Activated CD4-positive, alpha-beta memory T cell treated with anti-CD3 and anti-CD28 coated beads, Interleukin-2, amount 10 ng/mL, durations not matched to agents 7 days and 5 days (primary cell): ENCODE measurements at regions not wholly inside any gene's neighbourhood (a gene's known extent, or its start where the extent isn't known, plus 50 kb on each side); places are given as distances from the start of the nearest gene placed in this dataset.
A peak's percentile ranks its signal among the peaks of the same experiment; 100 is the strongest.
"Not testable (repeated sequence)": the region's sequence is repeated elsewhere in the genome, so short reads cannot be mapped to it uniquely, and the experiment has no call there.

Experiments used
- CTCF ChIA-PET: fragments of 350-600 bp; sonication (Branson Sonifier 250); formaldehyde crosslinking; loops from one replicate; lab custom pipeline; 2021; ENCODE audit warnings: antibody characterized with exemption, inconsistent platforms; lab: Charles Lee
- POLR2A ChIA-PET: fragments of 350-600 bp; sonication (Branson Sonifier 250); formaldehyde crosslinking; loops from one replicate; lab custom pipeline; 2021; ENCODE audit warnings: antibody characterized with exemption; lab: Charles Lee
- DNase-seq: peaks from one replicate; pipeline ENCODE4 v3.0.0-alpha.2; 2020
- H3K27ac Mint-ChIP-seq: one replicate; pipeline ENCODE4 v1.8.0; 2021; ENCODE audit warnings: mild to moderate bottlenecking, mixed read lengths
- H3K27me3 Mint-ChIP-seq: one replicate; pipeline ENCODE4 v1.8.0; 2021; ENCODE audit warnings: mixed read lengths
- H3K36me3 Mint-ChIP-seq: one replicate; pipeline ENCODE4 v1.8.0; 2021; ENCODE audit warnings: low read depth, mixed read lengths
- H3K4me1 Mint-ChIP-seq: one replicate; pipeline ENCODE4 v1.8.0; 2021; ENCODE audit warnings: mixed read lengths
- H3K4me3 Mint-ChIP-seq: one replicate; pipeline ENCODE4 v1.8.0; 2021; ENCODE audit warnings: mild to moderate bottlenecking, mixed read lengths
- H3K9me3 Mint-ChIP-seq: one replicate; pipeline ENCODE4 v1.8.0; 2021; ENCODE audit warnings: mixed read lengths

DNA sequence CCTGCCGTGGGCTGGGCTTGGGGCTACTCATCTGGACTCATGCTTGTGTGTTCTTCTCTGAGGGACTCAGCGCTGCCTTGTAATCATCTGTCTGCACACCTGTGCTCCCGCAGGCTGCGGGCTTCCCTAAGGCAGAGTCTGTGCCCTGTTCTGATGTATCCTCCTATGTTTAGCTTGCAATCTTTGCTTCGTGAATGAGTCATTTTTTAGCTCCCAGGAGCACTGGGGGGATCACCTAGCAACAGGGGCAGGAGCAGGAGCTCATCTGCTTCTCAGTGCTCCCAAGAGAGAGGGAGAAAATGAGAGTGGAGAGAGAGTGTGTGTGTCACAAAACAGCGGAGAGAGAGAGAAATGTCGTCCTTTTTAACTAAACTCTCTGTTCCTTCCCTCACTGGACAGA is 202.4 kb upstream of the ZNF618 start:
- H3K27me3 Mint-ChIP-seq = peaks cover 19% of the 10 kb centered on the region
- CTCF ChIA-PET = no interaction called here
- POLR2A ChIA-PET = no interaction called here
- no peak overlapping the region for H3K27ac Mint-ChIP-seq
- H3K4me1 Mint-ChIP-seq = peaks cover 3% of the 10 kb centered on the region
- H3K4me3 Mint-ChIP-seq = no peak overlapping the region
- no peaks in the 10 kb centered on the region for H3K9me3 Mint-ChIP-seq
- H3K36me3 Mint-ChIP-seq = no peaks in the 10 kb centered on the region
- DNase-seq = no peak

DNA sequence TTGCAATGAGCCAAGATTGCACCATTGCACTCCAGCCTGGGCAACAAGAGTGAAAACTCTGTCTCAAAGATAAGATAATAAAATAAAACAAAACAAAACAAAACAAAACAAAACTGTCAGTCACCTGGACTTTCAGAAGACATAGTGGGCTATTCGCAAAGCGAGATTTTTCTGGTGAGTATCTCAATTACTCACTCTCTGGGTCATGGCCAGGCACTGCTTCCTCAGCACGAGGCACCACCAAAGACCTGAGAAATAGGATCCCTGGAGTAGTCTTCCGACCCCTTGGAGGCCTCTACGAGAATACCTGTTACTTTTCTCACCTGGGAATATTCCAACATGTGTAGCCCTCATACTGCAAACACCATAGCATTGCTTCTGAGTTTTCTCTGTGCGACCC is 201.7 kb upstream of the ZNF618 start:
- Mint-ChIP-seq H3K9me3 (no peaks in the 10 kb centered on the region), H3K27me3 (peaks cover 19% of the 10 kb centered on the region), H3K27ac (no peak overlapping the region), H3K36me3 (no peaks in the 10 kb centered on the region), H3K4me3 (no peak overlapping the region), H3K4me1 (peaks cover 3% of the 10 kb centered on the region)
- POLR2A ChIA-PET = no interaction called here
- CTCF ChIA-PET = no interaction called here
- DNase-seq = no peak

DNA sequence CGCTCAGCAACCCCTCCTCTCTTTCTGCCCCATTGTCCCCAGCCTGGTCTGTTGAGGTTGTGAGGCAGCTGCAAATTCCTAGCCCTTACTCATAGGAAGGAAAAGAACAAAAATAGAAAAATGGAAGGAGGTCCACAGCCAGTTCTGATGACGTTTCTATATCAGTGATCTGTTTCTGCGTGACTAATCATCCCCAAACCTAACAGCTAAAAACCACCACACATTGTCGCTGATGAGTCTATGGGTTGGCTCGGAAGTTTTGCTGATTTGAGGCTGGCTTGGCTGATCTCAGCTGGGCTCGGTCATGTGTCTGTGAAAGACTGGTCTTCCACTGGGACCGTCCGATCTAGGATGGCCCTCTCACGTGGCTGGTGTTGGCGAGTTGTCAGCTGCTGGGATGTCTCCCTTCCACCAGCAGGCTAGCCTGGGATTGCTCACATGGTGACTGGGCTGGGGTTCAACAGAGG is 200.6 kb upstream of the ZNF618 start:
- H3K4me3 Mint-ChIP-seq = no peak overlapping the region
- no peak for DNase-seq
- ChIA-PET CTCF (interaction anchor here (0.7 to 0.8 kb wide), 2 partner anchors 17 to 76 kb away, joined by 3 read pairs; no protein-coding TSS in a partner anchor), POLR2A (no interaction called here)
- H3K27ac Mint-ChIP-seq = no peak overlapping the region
- no peaks in the 10 kb centered on the region for H3K36me3 Mint-ChIP-seq
- H3K9me3 Mint-ChIP-seq = no peaks in the 10 kb centered on the region
- peaks cover 3% of the 10 kb centered on the region for H3K4me1 Mint-ChIP-seq
- H3K27me3 Mint-ChIP-seq = peaks cover 23% of the 10 kb centered on the region

DNA sequence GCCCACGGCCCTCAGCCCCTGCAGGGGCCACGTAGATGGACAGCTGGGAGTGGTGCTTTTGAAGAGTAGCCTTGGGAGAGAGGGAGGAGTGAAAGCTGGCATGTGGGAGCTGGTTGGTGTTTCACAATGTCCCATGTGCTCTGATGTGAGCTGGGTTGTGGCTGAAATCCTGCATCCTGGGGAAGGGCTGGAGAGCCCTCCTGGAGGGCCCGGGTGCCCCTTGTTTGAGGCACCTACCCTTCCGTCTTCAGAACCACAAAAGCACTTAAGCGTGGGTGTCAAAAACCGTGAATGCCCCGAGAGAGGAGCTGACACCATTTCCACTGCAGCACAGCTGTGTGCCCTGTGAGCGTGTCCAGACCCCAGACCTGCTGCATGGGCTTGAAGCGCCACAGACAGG is 199.1 kb upstream of the ZNF618 start:
- Mint-ChIP-seq H3K4me1 (peaks cover 3% of the 10 kb centered on the region), H3K9me3 (no peaks in the 10 kb centered on the region), H3K4me3 (no peak overlapping the region), H3K36me3 (no peaks in the 10 kb centered on the region), H3K27ac (no peak overlapping the region), H3K27me3 (peaks cover 32% of the 10 kb centered on the region)
- ChIA-PET CTCF (no interaction called here), POLR2A (no interaction called here)
- DNase-seq = no peak

DNA sequence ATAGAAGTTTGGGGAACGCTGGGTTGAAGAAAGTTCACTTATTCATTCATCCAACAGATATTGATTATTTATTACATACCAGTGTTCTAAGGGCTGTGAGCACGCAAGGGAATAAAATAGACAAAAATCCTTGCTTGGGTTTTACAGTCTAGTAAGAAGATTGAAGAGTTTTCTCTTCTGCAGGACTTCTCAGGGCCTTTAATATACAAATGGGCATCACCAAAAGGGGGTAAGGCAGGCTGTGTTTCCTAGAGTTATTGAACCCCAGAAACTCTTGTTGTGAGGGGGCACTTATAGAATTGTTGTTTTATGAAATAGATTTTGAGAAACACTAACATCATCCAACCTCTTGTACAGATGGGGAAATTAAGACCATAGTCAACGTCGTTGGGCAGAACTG is 198.5 kb upstream of the ZNF618 start:
- ChIA-PET CTCF (no interaction called here), POLR2A (no interaction called here)
- no peaks in the 10 kb centered on the region for H3K36me3 Mint-ChIP-seq
- DNase-seq = no peak
- no peak overlapping the region for H3K27ac Mint-ChIP-seq
- H3K4me1 Mint-ChIP-seq = peaks cover 3% of the 10 kb centered on the region
- no peak overlapping the region for H3K4me3 Mint-ChIP-seq
- peaks cover 34% of the 10 kb centered on the region for H3K27me3 Mint-ChIP-seq
- no peaks in the 10 kb centered on the region for H3K9me3 Mint-ChIP-seq

DNA sequence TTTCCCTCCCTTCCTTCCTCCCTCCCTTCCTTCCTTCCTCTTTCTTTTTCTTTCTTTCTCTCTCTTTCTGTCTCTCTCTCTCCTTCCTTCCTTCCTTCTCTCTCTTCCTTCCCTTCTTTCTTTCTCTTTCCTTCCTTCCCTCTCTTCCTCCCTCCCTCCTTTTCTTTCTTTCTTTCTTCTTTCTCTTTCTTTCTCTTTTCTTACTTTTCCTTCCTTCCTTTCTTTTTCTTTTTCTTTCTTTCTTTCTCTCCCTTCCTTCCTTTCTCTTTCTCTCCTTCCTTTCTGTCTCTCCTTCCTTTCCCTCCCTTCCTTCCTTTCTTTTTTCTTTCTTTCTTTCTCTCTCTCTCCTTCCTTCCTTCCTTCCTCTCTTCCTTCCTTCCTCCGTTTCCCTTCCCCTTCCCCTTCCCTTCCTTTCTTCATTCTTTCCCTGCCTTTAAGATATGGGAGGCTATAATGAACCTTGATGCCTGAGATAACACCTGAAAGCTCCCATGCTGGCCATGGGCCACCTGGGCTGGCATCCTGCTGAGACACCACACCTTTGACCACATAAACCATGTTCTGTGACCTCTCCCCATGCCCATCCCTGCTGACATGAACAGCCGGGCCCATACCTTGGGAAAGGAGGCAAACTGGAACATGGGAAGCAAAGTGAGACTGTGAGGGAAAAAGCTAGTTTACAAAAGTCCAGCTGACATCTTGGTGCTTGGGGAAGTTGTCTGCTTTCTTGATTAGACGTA is 197.8 kb upstream of the ZNF618 start:
- Mint-ChIP-seq H3K27me3 (peaks cover 34% of the 10 kb centered on the region), H3K4me1 (peaks cover 3% of the 10 kb centered on the region), H3K9me3 (no peaks in the 10 kb centered on the region), H3K27ac (no peak overlapping the region), H3K36me3 (no peaks in the 10 kb centered on the region), H3K4me3 (no peak overlapping the region)
- ChIA-PET POLR2A (no interaction called here), CTCF (no interaction called here)
- no peak for DNase-seq

DNA sequence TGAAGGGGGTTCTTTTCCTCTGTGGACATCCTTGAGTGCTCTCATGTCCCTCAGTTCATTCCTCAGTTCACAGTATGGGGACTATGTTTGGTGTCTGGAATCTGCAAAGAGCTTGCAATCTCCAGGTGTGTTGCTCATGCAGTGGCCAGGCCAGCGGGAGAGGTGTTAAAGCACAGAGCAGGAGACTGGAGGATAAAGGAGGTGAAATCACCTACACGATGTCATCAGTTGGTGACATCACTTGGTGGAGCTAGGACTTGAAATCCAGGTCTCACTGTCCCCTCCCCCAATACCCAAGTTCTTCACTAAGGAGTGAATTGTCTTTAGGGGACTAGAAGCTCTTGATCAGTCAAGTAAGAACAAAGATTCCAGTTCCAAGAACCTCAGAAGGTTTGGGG is 197.3 kb upstream of the ZNF618 start:
- DNase-seq = no peak
- ChIA-PET POLR2A (no interaction called here), CTCF (no interaction called here)
- no peak overlapping the region for H3K27ac Mint-ChIP-seq
- no peak overlapping the region for H3K4me3 Mint-ChIP-seq
- H3K9me3 Mint-ChIP-seq = no peaks in the 10 kb centered on the region
- H3K27me3 Mint-ChIP-seq = peaks cover 35% of the 10 kb centered on the region
- peaks cover 3% of the 10 kb centered on the region for H3K4me1 Mint-ChIP-seq
- H3K36me3 Mint-ChIP-seq = no peaks in the 10 kb centered on the region

DNA sequence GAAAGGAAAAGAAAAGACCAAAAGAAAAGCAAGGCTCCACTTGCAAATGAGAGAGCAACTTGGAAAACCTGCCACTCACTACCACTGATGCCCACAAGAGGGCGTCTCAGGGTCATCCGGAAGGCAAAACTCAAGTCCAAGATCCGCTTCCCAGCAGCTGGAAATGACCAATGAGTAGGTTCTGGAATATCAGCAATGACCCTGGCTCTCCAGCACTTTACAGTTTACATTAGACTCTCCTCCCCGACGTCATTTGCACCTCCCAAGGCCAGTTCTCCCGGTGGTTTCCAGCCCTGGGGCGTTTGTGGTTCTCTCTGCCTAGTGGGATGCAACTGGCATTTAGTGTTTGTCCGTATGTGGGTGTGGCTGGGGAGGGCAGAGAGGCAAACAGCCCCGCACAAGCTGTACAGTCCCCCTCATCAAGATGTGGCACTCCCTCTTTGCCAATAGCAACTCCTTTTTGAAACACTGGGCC is 193.8 kb upstream of the ZNF618 start:
- no peak overlapping the region for H3K27ac Mint-ChIP-seq
- peaks cover 42% of the 10 kb centered on the region for H3K27me3 Mint-ChIP-seq
- H3K36me3 Mint-ChIP-seq = no peaks in the 10 kb centered on the region
- ChIA-PET CTCF (no interaction called here), POLR2A (no interaction called here)
- peak; percentile 49 for DNase-seq
- H3K9me3 Mint-ChIP-seq = no peaks in the 10 kb centered on the region
- H3K4me1 Mint-ChIP-seq = peaks cover 2% of the 10 kb centered on the region
- H3K4me3 Mint-ChIP-seq = no peak overlapping the region

DNA sequence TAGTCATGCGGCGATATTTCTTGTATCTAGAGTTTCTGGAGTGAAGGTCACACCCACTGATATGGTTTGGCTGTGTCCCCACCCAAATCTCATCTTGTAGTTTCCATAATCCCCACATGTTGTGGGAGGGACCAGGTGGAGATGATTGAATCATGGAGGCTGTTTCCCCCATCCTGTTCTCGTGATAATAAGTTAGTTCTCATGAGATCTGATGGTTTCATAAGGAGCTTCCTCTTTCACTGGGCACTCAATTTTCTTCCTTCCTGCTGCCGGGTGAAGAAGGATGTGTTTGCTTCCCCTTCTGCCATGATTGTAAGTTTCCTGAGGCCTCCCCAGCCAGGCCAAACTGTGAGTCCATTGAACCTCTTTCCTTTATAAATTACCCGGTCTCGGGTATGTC is 190.5 kb upstream of the ZNF618 start:
- H3K27ac Mint-ChIP-seq, DNase-seq, H3K9me3 Mint-ChIP-seq, H3K4me1 Mint-ChIP-seq, H3K4me3 Mint-ChIP-seq, POLR2A ChIA-PET, H3K36me3 Mint-ChIP-seq, CTCF ChIA-PET: not testable (repeated sequence)
- H3K27me3 Mint-ChIP-seq = peaks cover 61% of the 10 kb centered on the region

DNA sequence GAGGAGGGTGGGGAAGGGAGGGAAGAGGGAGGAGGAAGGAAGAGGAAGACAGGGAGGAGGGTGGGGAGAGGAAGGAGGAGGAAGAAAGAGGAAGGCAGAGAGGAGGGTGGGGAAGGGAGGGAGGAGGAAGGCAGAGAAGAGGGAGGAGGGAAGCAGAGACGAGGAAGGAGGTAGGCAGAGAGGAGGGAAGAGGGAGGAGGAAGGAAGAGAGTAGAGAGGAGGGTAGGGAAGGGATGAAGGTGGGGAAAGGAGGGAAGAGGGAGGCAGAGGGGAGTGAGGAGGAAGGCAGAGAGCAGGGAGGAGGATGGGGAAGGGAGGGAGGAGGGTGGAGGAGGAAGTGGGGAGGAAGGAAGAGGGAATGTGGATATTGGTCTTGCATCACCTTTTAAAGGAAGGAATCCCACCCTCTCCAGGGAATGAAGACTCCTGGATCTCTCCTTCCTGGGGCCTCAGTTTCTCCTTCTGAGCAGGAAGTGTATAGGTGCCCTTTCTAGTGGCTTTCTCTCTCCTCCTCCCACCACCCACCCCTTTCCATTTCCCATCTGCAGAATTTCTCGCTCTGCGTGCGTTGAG is 188.9 kb upstream of the ZNF618 start:
- Mint-ChIP-seq H3K4me3 (no peak overlapping the region), H3K27me3 (peaks cover 54% of the 10 kb centered on the region)
- POLR2A ChIA-PET = no interaction called here

DNA sequence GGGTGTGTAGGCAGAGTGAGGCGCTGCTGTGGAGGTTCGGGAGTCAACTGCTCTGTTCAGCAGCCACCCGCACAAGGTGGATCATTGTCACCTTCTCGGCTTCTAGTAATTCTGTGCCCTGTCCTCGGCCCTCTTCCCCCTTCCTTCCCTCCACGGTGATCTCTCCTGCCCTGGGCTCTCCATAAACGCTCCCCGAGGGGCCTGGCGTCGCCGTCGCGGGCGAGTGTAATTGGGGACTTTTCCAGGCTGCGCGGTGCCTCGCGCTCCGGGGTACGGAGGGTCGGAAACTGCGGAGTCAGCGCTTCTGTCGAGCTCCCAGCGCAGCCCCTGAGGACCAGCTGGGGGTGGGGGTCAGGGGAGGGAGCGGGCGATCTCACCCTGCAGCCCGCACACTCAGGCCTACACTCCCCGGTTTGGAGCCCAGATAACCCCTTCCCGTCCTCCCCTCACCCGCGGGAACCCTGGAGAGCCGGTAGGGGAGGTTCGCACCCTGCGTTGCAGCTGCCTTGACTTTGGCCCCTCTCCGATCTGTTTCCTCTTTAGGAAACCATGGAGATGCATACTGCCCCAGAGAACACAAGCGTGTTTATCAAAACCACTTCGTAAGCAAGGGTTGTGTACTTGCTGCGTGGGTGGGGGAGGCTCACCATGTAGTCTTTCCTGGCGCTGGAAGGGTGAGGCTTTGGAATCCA is 188.3 kb upstream of the ZNF618 start:
- H3K4me3 Mint-ChIP-seq = no peak overlapping the region
- no peak for DNase-seq
- H3K36me3 Mint-ChIP-seq = no peaks in the 10 kb centered on the region
- no peak overlapping the region for H3K27ac Mint-ChIP-seq
- no peaks in the 10 kb centered on the region for H3K9me3 Mint-ChIP-seq
- peaks cover 4% of the 10 kb centered on the region for H3K4me1 Mint-ChIP-seq
- peaks cover 54% of the 10 kb centered on the region for H3K27me3 Mint-ChIP-seq
- CTCF ChIA-PET = no interaction called here
- POLR2A ChIA-PET = no interaction called here

More for the DNA sequence above, 188.9 kb upstream of the ZNF618 start:
- H3K4me1 Mint-ChIP-seq = peaks cover 4% of the 10 kb centered on the region
- CTCF ChIA-PET = no interaction called here
- H3K27ac Mint-ChIP-seq = no peak overlapping the region
- no peaks in the 10 kb centered on the region for H3K9me3 Mint-ChIP-seq
- DNase-seq = no peak
- no peaks in the 10 kb centered on the region for H3K36me3 Mint-ChIP-seq

DNA sequence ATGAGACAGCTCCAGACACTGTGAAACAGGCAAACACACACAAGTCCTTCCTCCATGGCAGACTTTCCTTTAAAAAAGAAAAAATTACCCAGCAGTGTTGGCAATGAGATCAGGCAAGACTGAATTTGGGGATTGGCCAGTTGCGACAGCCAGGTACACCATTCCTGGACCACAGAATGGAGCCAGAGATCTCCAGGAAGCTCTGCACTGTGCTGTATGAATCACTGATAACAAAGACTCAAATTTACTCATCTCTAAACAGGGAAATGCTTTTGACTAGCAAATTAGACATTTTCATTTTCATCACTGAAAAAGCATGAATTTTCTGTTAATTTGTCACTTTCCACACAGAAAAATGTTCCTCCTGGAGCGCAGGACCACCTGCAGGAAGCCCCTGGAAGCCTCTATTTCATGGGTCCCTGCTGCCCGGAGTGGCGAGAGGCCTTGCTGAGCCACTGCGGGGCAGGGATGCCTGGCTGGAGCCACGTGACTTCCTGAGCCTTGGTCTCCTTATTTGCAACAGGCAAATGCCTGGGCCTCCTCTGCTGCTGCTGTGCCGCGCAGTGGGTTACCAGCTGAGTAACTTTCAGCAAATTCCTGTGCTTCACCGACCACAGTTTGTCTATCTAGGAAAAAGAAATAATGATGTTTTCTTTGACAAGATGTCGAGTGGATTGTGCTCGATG is 185.9 kb upstream of the ZNF618 start:
- Mint-ChIP-seq H3K27me3 (peaks cover 48% of the 10 kb centered on the region), H3K36me3 (no peaks in the 10 kb centered on the region), H3K9me3 (no peaks in the 10 kb centered on the region), H3K27ac (no peak overlapping the region), H3K4me1 (peaks cover 4% of the 10 kb centered on the region), H3K4me3 (no peak overlapping the region)
- no peak for DNase-seq
- CTCF ChIA-PET = no interaction called here
- POLR2A ChIA-PET = no interaction called here

DNA sequence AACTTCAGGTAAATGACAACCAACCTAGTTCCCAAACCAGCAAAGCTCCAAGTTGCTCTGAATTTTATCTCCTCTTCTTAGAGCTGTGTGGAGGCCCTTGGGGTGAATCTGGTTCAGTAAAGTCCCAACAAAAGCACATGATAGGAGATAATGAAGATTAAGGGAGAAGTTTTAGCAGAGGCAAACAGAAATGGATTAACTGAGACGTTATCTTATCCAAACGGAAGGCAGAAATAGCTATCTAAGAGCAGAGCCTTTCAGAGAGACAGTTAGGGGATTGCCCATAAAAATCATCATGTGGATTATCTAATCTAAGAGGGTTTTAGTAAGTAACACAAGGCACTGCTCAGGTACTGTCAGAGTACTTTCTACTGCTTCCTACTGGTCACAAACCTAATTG is 183.9 kb upstream of the ZNF618 start:
- Mint-ChIP-seq H3K4me3 (no peak overlapping the region), H3K27ac (no peak overlapping the region), H3K36me3 (no peaks in the 10 kb centered on the region), H3K4me1 (peaks cover 6% of the 10 kb centered on the region), H3K9me3 (no peaks in the 10 kb centered on the region), H3K27me3 (peaks cover 31% of the 10 kb centered on the region)
- DNase-seq = no peak
- ChIA-PET POLR2A (no interaction called here), CTCF (no interaction called here)
